Activated T-helper 17 cell treated with anti-CD3 and anti-CD28 coated beads, Interleukin-2, amount 50 U/mL, for 72 hours (primary cell): ENCODE measurements at regions not wholly inside any gene's neighbourhood (a gene's known extent, or its start where the extent isn't known, plus 50 kb on each side); places are given as distances from the start of the nearest gene placed in this dataset.
A peak's percentile ranks its signal among the peaks of the same experiment; 100 is the strongest.

ENCODE experiments used
- ATAC-seq: fragments of 150-1000 bp; cut with Tn5 transposase; replicated peaks from 2 replicates; pipeline ENCODE4 v1.10.0; 2021; ENCODE audit warnings: mild to moderate bottlenecking, moderate library complexity
- H3K27ac Mint-ChIP-seq: one replicate; pipeline ENCODE4 v1.8.0; 2022; ENCODE audit warnings: mixed read lengths
- H3K27me3 Mint-ChIP-seq: one replicate; pipeline ENCODE4 v1.8.0; 2022; ENCODE audit warnings: mixed read lengths
- H3K36me3 Mint-ChIP-seq: one replicate; pipeline ENCODE4 v1.8.0; 2022; ENCODE audit warnings: low read depth, mild to moderate bottlenecking, mixed read lengths
- H3K4me1 Mint-ChIP-seq: one replicate; pipeline ENCODE4 v1.8.0; 2022; ENCODE audit warnings: mixed read lengths
- H3K4me3 Mint-ChIP-seq: one replicate; pipeline ENCODE4 v1.8.0; 2022; ENCODE audit warnings: mild to moderate bottlenecking, mixed read lengths
- H3K9me3 Mint-ChIP-seq: one replicate; pipeline ENCODE4 v1.8.0; 2022; ENCODE audit warnings: mixed read lengths

- no peak overlapping the region for H3K27ac Mint-ChIP-seq
- H3K4me3 Mint-ChIP-seq: no peak overlapping the region
- ATAC-seq: peak; percentile 85
- H3K4me1 Mint-ChIP-seq: no peaks in the 10 kb centered on the region
- H3K9me3 Mint-ChIP-seq: no peaks in the 10 kb centered on the region
- no peaks in the 10 kb centered on the region for H3K27me3 Mint-ChIP-seq
- H3K36me3 Mint-ChIP-seq: no peaks in the 10 kb centered on the region
These were observed 58.2 kb upstream of the DKK2 start for GRCh38 chr4:107094332-107094731.
